WTC11 (cell line): ENCODE measurements at regions not wholly inside any gene's neighbourhood (a gene's known extent, or its start where the extent isn't known, plus 50 kb on each side); places are given as distances from the start of the nearest gene placed in this dataset.

Source experiments
- ATAC-seq: fragments of 200-7000 bp; cut with Tn5 transposase; 2 replicates; pipeline ENCODE4 v1.10.0; 2021; ENCODE audit warnings: mild to moderate bottlenecking, moderate library complexity
- CTCF ChIA-PET: fragments of 300-600 bp; sonication (Branson Sonifier 250); formaldehyde crosslinking; loops from one replicate; lab custom pipeline; 2021; ENCODE audit warnings: antibody characterized with exemption; lab: Charles Lee
- POLR2A ChIA-PET: fragments of 350-600 bp; sonication (Branson Sonifier 250); formaldehyde crosslinking; loops from one replicate; lab custom pipeline; 2021; ENCODE audit warnings: antibody characterized with exemption; lab: Charles Lee
- DNase-seq: peaks from one replicate; pipeline ENCODE4 v3.0.0; 2021; ENCODE audit warnings: low spot score
- H3K27ac Mint-ChIP-seq: 2 replicates; pipeline ENCODE4 v1.8.0; 2021; ENCODE audit warnings: mixed read lengths
- H3K27me3 Mint-ChIP-seq: 2 replicates; pipeline ENCODE4 v1.8.0; 2021; ENCODE audit warnings: low read depth, mild to moderate bottlenecking, moderate library complexity, mixed read lengths
- H3K36me3 Mint-ChIP-seq: 2 replicates; pipeline ENCODE4 v1.8.0; 2021; ENCODE audit warnings: mixed read lengths
- H3K4me1 Mint-ChIP-seq: 2 replicates; pipeline ENCODE4 v1.8.0; 2022; ENCODE audit warnings: mixed read lengths
- H3K4me3 Mint-ChIP-seq: 2 replicates; pipeline ENCODE4 v1.8.0; 2021; ENCODE audit warnings: mild to moderate bottlenecking, moderate library complexity, mixed read lengths
- H3K9me3 Mint-ChIP-seq: 2 replicates; pipeline ENCODE4 v1.8.0; 2021; ENCODE audit warnings: mixed read lengths
- AR ChIP-seq: fragments of 250-450 bp; sonication (Bioruptor Pico); IDR thresholded peaks from 2 replicates; pipeline ENCODE4 v1.9.0; 2021; ENCODE audit warnings: mild to moderate bottlenecking
- CREM ChIP-seq: sonication (generic); formaldehyde crosslinking; IDR thresholded peaks from 2 replicates; pipeline ENCODE4 v1.8.1; 2022; ENCODE audit warnings: mild to moderate bottlenecking, missing genetic modification reagents, moderate library complexity
- EMX1 ChIP-seq: fragments of 250-450 bp; sonication (Bioruptor Pico); IDR thresholded peaks from 2 replicates; pipeline ENCODE4 v1.8.0; 2021; ENCODE audit warnings: mild to moderate bottlenecking
- FOXJ3 ChIP-seq: sonication (generic); formaldehyde crosslinking; IDR thresholded peaks from 2 replicates; pipeline ENCODE4 v1.9.0; 2021; ENCODE audit warnings: missing genetic modification reagents, mild to moderate bottlenecking, borderline replicate concordance
- FOXP1 ChIP-seq: sonication (generic); formaldehyde crosslinking; IDR thresholded peaks from 2 replicates; pipeline ENCODE4 v1.8.0; 2022; ENCODE audit warnings: missing genetic modification reagents, mild to moderate bottlenecking, moderate library complexity, borderline replicate concordance
- FOXP4 ChIP-seq: sonication (generic); formaldehyde crosslinking; IDR thresholded peaks from 2 replicates; pipeline ENCODE4 v1.8.0; 2022; ENCODE audit warnings: mild to moderate bottlenecking, missing genetic modification reagents
- GTF2I ChIP-seq: fragments of 250-450 bp; sonication (Bioruptor Pico); conservative IDR thresholded peaks from 2 replicates; pipeline ENCODE4 v1.4.0; 2021; ENCODE audit warnings: mild to moderate bottlenecking
- JAZF1 ChIP-seq: fragments of 250-450 bp; sonication (Bioruptor Pico); IDR thresholded peaks from 2 replicates; pipeline ENCODE4 v1.9.0; 2021; ENCODE audit warnings: moderate library complexity, mild to moderate bottlenecking, inconsistent platforms
- NFATC4 ChIP-seq: fragments of 250-450 bp; sonication (Bioruptor Pico); IDR thresholded peaks from 2 replicates; pipeline ENCODE4 v1.9.0; 2021; ENCODE audit warnings: mild to moderate bottlenecking
- NFYB ChIP-seq: sonication (generic); formaldehyde crosslinking; conservative IDR thresholded peaks from 2 replicates; pipeline ENCODE4 v1.8.0; 2022; ENCODE audit warnings: low read depth, missing genetic modification reagents
- PRRX2 ChIP-seq: fragments of 250-450 bp; sonication (Bioruptor Pico); IDR thresholded peaks from 2 replicates; pipeline ENCODE4 v1.8.0; 2021; ENCODE audit warnings: mild to moderate bottlenecking
- SP1 ChIP-seq: sonication (generic); formaldehyde crosslinking; conservative IDR thresholded peaks from 2 replicates; pipeline ENCODE4 v1.8.1; 2022; ENCODE audit warnings: missing genetic modification reagents
- TCF7 ChIP-seq: sonication (generic); formaldehyde crosslinking; IDR thresholded peaks from 2 replicates; pipeline ENCODE4 v1.8.0; 2022; ENCODE audit warnings: mild to moderate bottlenecking, low read depth, missing genetic modification reagents, moderate library complexity
- TEAD4 ChIP-seq: sonication (generic); formaldehyde crosslinking; IDR thresholded peaks from 2 replicates; pipeline ENCODE4 v1.8.0; 2022; ENCODE audit warnings: mild to moderate bottlenecking, missing genetic modification reagents
- USF2 ChIP-seq: sonication (generic); formaldehyde crosslinking; IDR thresholded peaks from 2 replicates; pipeline ENCODE4 v1.8.1; 2023; ENCODE audit warnings: mild to moderate bottlenecking, missing genetic modification reagents, moderate library complexity
- ZNF138 ChIP-seq: sonication (generic); formaldehyde crosslinking; conservative IDR thresholded peaks from 2 replicates; pipeline ENCODE4 v1.8.1; 2022; ENCODE audit warnings: mild to moderate bottlenecking, moderate library complexity, missing genetic modification reagents
- ZSCAN18 ChIP-seq: fragments of 250-450 bp; sonication (Bioruptor Pico); IDR thresholded peaks from 2 replicates; pipeline ENCODE4 v2.1.2; 2022; ENCODE audit warnings: mild to moderate bottlenecking, moderate library complexity
- TF ChIP-seq, protein P1 (sequence below): sonication (generic); formaldehyde crosslinking; IDR thresholded peaks from 2 replicates; pipeline ENCODE4 v1.8.1; 2023; ENCODE audit warnings: mild to moderate bottlenecking, missing genetic modification reagents, borderline replicate concordance
- TF ChIP-seq, protein P2 (sequence below): sonication (generic); formaldehyde crosslinking; IDR thresholded peaks from 2 replicates; pipeline ENCODE4 v1.8.1; 2023; ENCODE audit warnings: mild to moderate bottlenecking, missing genetic modification reagents

DNA sequence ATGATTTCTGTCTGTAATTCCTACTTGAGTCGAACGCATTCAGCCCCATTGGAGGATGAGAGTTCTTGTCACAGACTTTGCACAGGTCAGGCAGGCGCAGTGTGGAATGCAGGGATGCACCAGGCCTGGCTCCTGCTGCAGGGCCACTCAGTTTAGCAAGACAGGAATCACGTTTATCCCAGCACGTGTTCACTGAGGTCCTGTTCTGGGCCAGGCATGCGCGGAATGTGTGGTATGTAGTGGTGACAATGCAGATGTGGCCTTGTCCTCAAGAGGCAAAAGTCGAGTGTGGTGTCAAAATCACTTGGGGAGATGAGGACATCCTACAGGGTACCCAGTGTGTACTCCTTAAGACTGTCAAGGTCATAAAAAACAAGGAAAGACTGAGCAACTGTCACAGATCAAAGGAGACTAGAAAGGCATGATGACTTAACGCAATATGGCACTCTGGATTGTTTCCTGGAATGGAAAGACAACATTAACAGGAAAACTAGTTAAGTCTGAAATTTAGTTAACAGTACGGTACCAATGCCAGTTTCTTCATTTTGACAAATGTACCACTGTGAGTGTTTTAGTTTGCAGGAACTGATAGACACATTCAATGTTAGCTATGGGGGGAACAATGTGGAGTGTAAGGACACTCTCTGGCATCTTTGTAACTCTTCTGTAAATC, 121.5 kb upstream of the ADAMTS18 start:
- CTCF ChIA-PET, result interaction anchor here (0.5 kb wide), 1 partner anchor 91 kb away, joined by 4 read pairs; no protein-coding TSS in a partner anchor
- no peak for DNase-seq

More for the DNA sequence above, 121.5 kb upstream of the ADAMTS18 start:
- Mint-ChIP-seq H3K4me3 (no peak overlapping the region), H3K27me3 (no peaks in the 10 kb centered on the region), H3K36me3 (no peaks in the 10 kb centered on the region), H3K27ac (no peak overlapping the region), H3K4me1 (no peaks in the 10 kb centered on the region), H3K9me3 (no peaks in the 10 kb centered on the region)
- ATAC-seq, result peak; percentile 44; the same call in 1 of the 2 replicates
- POLR2A ChIA-PET, result no interaction called here
- no peak for TF ChIP-seq PRRX2 (CRISPR knock-in tag)
- no peak for TF ChIP-seq NFYB (CRISPR knock-in tag)
- TF ChIP-seq ZSCAN18 (CRISPR knock-in tag), result no peak
- no peak for TF ChIP-seq TEAD4
- TF ChIP-seq USF2 (CRISPR knock-in tag), result no peak
- TF ChIP-seq TCF7, result no peak
- TF ChIP-seq FOXJ3 (CRISPR knock-in tag), result no peak
- no peak for TF ChIP-seq EMX1
- TF ChIP-seq GTF2I (CRISPR knock-in tag), result no peak
- TF ChIP-seq AR (CRISPR knock-in tag), result no peak
- TF ChIP-seq ZNF138 (CRISPR knock-in tag), result no peak
- TF ChIP-seq NFATC4 (CRISPR knock-in tag), result no peak
- TF ChIP-seq, protein P1, sequence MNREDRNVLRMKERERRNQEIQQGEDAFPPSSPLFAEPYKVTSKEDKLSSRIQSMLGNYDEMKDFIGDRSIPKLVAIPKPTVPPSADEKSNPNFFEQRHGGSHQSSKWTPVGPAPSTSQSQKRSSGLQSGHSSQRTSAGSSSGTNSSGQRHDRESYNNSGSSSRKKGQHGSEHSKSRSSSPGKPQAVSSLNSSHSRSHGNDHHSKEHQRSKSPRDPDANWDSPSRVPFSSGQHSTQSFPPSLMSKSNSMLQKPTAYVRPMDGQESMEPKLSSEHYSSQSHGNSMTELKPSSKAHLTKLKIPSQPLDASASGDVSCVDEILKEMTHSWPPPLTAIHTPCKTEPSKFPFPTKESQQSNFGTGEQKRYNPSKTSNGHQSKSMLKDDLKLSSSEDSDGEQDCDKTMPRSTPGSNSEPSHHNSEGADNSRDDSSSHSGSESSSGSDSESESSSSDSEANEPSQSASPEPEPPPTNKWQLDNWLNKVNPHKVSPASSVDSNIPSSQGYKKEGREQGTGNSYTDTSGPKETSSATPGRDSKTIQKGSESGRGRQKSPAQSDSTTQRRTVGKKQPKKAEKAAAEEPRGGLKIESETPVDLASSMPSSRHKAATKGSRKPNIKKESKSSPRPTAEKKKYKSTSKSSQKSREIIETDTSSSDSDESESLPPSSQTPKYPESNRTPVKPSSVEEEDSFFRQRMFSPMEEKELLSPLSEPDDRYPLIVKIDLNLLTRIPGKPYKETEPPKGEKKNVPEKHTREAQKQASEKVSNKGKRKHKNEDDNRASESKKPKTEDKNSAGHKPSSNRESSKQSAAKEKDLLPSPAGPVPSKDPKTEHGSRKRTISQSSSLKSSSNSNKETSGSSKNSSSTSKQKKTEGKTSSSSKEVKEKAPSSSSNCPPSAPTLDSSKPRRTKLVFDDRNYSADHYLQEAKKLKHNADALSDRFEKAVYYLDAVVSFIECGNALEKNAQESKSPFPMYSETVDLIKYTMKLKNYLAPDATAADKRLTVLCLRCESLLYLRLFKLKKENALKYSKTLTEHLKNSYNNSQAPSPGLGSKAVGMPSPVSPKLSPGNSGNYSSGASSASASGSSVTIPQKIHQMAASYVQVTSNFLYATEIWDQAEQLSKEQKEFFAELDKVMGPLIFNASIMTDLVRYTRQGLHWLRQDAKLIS (CRISPR knock-in tag), result no peak
- TF ChIP-seq FOXP4 (CRISPR knock-in tag), result no peak
- no peak for TF ChIP-seq CREM (CRISPR knock-in tag)
- TF ChIP-seq, protein P2, sequence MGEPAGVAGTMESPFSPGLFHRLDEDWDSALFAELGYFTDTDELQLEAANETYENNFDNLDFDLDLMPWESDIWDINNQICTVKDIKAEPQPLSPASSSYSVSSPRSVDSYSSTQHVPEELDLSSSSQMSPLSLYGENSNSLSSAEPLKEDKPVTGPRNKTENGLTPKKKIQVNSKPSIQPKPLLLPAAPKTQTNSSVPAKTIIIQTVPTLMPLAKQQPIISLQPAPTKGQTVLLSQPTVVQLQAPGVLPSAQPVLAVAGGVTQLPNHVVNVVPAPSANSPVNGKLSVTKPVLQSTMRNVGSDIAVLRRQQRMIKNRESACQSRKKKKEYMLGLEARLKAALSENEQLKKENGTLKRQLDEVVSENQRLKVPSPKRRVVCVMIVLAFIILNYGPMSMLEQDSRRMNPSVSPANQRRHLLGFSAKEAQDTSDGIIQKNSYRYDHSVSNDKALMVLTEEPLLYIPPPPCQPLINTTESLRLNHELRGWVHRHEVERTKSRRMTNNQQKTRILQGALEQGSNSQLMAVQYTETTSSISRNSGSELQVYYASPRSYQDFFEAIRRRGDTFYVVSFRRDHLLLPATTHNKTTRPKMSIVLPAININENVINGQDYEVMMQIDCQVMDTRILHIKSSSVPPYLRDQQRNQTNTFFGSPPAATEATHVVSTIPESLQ (CRISPR knock-in tag), result no peak
- TF ChIP-seq SP1 (CRISPR knock-in tag), result no peak
- no peak for TF ChIP-seq FOXP1 (CRISPR knock-in tag)
- no peak for TF ChIP-seq JAZF1 (CRISPR knock-in tag)
